ENCODE measurements at regions not wholly inside any gene's neighbourhood (a gene's known extent, or its start where the extent isn't known, plus 50 kb on each side); places are given as distances from the start of the nearest gene placed in this dataset.

GRCh38 chr22:27089264-27089663 lies 431.9 kb downstream of the MIAT start:
- Histone ChIP-seq H3K4me3 (no peak overlapping the region), H3K4me1 (peaks cover 0 to under 1% of the 10 kb centered on the region in 2 donors), H3K36me3 (no peaks in the 10 kb centered on the region), H3K27ac (no peak overlapping the region), H3K27me3 (no peaks in the 10 kb centered on the region), H3K9me3 (peaks cover 0 to 12% of the 10 kb centered on the region in 2 donors)
- DNase-seq (ENCODE audit: low spot score), result no peak
- TF ChIP-seq CTCF (IDR thresholded peaks at IDR 0.05), result no peak

DNA sequence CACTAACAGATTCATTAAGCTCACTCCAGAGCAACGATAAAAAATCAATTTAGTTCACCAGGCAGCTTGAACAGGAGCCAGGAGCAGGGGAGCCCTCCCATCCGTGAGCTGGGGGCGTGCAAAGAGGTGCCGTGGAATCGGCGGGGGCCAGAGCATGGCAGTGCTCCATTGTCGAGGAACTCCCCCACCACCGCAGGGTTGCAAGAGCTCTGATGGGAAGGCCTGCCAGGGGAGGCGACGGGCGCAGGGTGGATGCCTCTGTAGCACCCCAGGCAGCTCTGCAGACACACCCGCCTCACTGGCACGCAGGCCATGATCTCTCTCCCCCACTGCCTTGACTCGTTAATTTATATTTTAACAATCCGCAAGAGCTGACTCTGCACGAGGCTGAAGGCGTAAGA lies 433.2 kb downstream of the MIAT start:
- H3K9me3 ChIP-seq, result peaks cover 0 to 12% of the 10 kb centered on the region in 2 donors
- H3K4me1 ChIP-seq, result peaks cover 0 to 7% of the 10 kb centered on the region in 2 donors
- DNase-seq (ENCODE audit: low spot score), result no peak
- no peak overlapping the region for H3K4me3 ChIP-seq
- H3K36me3 ChIP-seq, result no peaks in the 10 kb centered on the region
- no peak overlapping the region for H3K27ac ChIP-seq
- TF ChIP-seq CTCF (IDR thresholded peaks at IDR 0.05), result no peak
- no peaks in the 10 kb centered on the region for H3K27me3 ChIP-seq

GRCh38 chr22:27093422-27093821 lies 436.0 kb downstream of the MIAT start:
- Histone ChIP-seq H3K27ac (no peak overlapping the region), H3K4me1 (peaks cover 0 to 7% of the 10 kb centered on the region in 2 donors), H3K9me3 (peaks cover 0 to 3% of the 10 kb centered on the region in 2 donors), H3K27me3 (no peaks in the 10 kb centered on the region), H3K36me3 (no peaks in the 10 kb centered on the region), H3K4me3 (no peak overlapping the region)
- no peak for TF ChIP-seq CTCF (IDR thresholded peaks at IDR 0.05)
- peak; percentile 7 for DNase-seq (ENCODE audit: low spot score)

- Histone ChIP-seq H3K27me3 (no peaks in the 10 kb centered on the region), H3K9me3 (no peaks in the 10 kb centered on the region), H3K36me3 (no peaks in the 10 kb centered on the region), H3K4me3 (no peak overlapping the region), H3K4me1 (peaks cover 0 to 7% of the 10 kb centered on the region in 2 donors), H3K27ac (no peak overlapping the region)
- no peak for DNase-seq (ENCODE audit: low spot score)
- TF ChIP-seq CTCF (IDR thresholded peaks at IDR 0.05), result no peak
Measured at GRCh38 chr22:27094633-27095308, 437.4 kb downstream of the MIAT start.

- H3K9me3 ChIP-seq, result no peaks in the 10 kb centered on the region
- H3K27ac ChIP-seq, result no peak overlapping the region
- H3K4me1 ChIP-seq, result peaks cover 0 to 11% of the 10 kb centered on the region in 2 donors
- no peaks in the 10 kb centered on the region for H3K36me3 ChIP-seq
- no peak overlapping the region for H3K4me3 ChIP-seq
- no peak for TF ChIP-seq CTCF (IDR thresholded peaks at IDR 0.05)
- DNase-seq (ENCODE audit: low spot score), result no peak
- no peaks in the 10 kb centered on the region for H3K27me3 ChIP-seq
Measured at GRCh38 chr22:27097506-27097905, 440.1 kb downstream of the MIAT start.

DNA sequence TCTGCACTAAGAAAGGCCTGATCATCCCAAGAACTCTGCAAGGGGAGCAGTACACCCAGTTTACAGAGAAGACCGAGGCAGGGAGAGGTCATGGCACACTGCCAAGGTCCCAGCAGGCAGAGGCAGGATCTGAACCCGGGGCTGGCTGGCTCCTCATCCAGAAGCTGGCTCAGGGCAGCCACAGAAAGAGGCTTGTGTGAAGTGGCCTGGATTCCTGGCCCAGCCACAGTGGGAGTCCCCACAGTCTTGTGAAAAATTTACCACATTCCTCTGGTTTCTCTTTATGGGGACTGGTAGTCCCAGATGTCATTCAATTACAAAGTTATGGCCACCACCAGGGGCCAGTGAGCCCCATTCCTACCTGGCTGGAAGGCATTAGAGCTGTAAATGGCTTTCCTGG lies 440.5 kb downstream of the MIAT start:
- TF ChIP-seq CTCF (IDR thresholded peaks at IDR 0.05), result no peak
- Histone ChIP-seq H3K4me3 (no peak overlapping the region), H3K4me1 (peaks cover 0 to 11% of the 10 kb centered on the region in 2 donors), H3K27ac (no peak overlapping the region), H3K36me3 (no peaks in the 10 kb centered on the region), H3K27me3 (no peaks in the 10 kb centered on the region), H3K9me3 (no peaks in the 10 kb centered on the region)
- no peak for DNase-seq (ENCODE audit: low spot score)

Measured in right atrium auricular region (tissue), 2 donors.